Heart left ventricle (tissue), 13 donors: ENCODE measurements at regions not wholly inside any gene's neighbourhood (a gene's known extent, or its start where the extent isn't known, plus 50 kb on each side); places are given as distances from the start of the nearest gene placed in this dataset.

Source experiments
- POLR2A ChIP-seq, 2 donors: fragments of 450-650 bp; IDR thresholded peaks; one replicate each; pipeline ENCODE4 v1.6.1; 2017; ENCODE audit warnings: antibody characterized with exemption in 2 of 2, mild to moderate bottlenecking in 2 of 2, moderate library complexity in 2 of 2
- TF ChIP-seq, protein P1 (sequence below), 12 donors: fragments of 200-600 bp; sonication (generic) in 4 of 12; IDR thresholded peaks; one replicate each; pipeline versions ENCODE4 v1.5.0 to v1.8.0; 2018 to 2022; ENCODE audit warnings: antibody characterized with exemption in 12 of 12, mild to moderate bottlenecking in 5 of 12
- donor health status: ischemic (EF 13 %, LVEDD 7.1; RV severe dilation, severe dysfunction).
- donor health status: DM: no; HTN: yes; CAD: no.
- donor health status: DM: no; HTN: no; CAD: no.
- donor health status: ischemic (EF 25% LVEDD 6.9; RV normal size, moderate dysfunction).
- donor health status: ischemic (EF 25% LVEDD 5.7; RV mildly dilated, moderate dysfunction).
- donor health status: ischemic (EF 35%, LVEDD 5.7; RV mildly dilated, moderate dysfunction).
- donor health status: nonischemic (EF 11% LVEDD 7.7; RV severe dilation, severe dysfunction).
- donor health status: DM: yes; HTN: yes; CAD: no.
- donor health status: PGD.
- donor health status: ischemic (EF 29% LVEDD 5.4; RV normal size, mild dysfunction).
- donor health status: nonischemic (EF 23%, LVEDD 6.1; RV moderate dilation, normal function).

DNA sequence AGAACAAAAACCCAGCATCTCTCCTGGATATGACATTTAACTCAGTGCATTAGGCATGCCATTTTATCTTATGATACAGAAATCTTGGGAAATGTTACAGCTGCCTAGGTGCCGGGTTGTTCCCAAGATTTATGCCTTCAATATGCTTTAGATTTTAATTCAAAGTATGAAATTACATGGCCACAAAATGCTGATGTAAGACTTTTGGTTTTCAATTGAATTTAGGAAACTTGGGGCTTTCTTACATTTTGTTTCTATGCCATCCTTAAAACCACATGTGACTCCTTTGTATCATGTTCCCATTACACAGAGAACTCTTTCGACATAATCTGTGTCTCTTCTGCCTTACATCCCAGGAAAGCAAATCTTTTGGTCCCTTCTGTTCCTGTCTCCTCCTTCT, 83.9 kb downstream of the CCNA1 start:
- TF ChIP-seq, protein P1, sequence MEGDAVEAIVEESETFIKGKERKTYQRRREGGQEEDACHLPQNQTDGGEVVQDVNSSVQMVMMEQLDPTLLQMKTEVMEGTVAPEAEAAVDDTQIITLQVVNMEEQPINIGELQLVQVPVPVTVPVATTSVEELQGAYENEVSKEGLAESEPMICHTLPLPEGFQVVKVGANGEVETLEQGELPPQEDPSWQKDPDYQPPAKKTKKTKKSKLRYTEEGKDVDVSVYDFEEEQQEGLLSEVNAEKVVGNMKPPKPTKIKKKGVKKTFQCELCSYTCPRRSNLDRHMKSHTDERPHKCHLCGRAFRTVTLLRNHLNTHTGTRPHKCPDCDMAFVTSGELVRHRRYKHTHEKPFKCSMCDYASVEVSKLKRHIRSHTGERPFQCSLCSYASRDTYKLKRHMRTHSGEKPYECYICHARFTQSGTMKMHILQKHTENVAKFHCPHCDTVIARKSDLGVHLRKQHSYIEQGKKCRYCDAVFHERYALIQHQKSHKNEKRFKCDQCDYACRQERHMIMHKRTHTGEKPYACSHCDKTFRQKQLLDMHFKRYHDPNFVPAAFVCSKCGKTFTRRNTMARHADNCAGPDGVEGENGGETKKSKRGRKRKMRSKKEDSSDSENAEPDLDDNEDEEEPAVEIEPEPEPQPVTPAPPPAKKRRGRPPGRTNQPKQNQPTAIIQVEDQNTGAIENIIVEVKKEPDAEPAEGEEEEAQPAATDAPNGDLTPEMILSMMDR (IDR thresholded peaks at IDR 0.05), result no peak
- no peak for TF ChIP-seq POLR2A (IDR thresholded peaks at IDR 0.05)
